Left forelimb (tissue), 1 donor: ENCODE measurements at regions not wholly inside any gene's neighbourhood (a gene's known extent, or its start where the extent isn't known, plus 50 kb on each side); places are given as distances from the start of the nearest gene placed in this dataset.

Experiments
- DNase-seq: peaks from one replicate; pipeline ENCODE4 v3.0.0-alpha.2; 2018; ENCODE audit warnings: low spot score

DNA sequence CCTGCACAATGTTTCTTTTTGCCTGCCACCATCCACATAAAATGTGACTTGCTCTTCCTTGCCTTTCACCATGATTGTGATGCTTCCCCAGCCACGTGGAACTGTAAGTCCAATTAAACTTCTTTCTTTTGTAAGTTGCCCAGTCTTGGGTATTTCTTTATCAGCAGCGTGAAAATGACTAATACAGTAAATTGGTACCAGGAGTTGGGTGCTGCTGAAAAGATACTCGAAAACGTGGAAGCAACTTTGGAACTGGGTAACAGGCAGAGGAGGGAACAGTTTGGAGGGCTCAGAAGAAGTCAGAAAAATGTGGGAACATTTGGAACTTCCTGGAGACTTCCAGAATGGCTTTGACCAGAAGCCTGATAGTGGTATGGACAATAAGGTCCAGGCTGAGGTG, 425.3 kb downstream of the GPATCH2 start:
- DNase-seq, result no peak

DNA sequence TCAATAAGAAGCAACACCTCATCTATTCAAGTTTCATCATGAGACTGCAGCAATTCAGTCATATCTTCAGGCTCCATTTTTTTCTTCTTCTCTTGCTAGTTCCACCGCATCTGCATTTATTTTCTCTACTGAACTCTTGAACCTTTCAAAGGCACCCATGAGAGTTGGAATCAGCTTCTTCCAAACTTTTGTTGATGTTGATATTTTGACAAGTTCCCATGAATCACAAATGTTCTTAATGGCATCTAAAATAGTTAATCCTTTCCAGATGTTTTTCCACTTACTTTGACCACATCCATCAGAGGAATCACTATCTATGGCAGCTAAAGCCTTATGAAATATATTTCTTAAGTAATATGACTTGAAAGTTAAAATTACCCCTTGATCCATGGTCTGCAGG, 434.3 kb downstream of the GPATCH2 start:
- no peak for DNase-seq

DNA sequence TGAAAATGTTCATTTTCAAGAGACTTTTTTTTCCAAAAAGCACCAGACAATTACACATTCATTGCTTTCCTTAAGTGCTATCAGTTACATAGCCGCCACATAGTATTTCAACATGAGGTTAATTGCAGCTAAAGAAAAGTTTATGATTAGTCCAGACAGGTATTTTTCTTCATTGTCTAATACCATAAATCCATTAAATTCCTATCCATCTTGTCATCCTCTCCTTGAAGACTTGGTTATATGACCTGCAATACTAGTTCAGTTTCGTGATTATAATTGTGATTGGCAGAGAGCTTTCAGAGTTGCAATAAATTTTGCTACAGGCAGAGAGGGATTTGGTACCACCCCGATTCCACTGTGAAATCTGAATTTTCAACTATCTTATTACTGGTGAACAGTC, 437.7 kb downstream of the GPATCH2 start:
- no peak for DNase-seq

DNA sequence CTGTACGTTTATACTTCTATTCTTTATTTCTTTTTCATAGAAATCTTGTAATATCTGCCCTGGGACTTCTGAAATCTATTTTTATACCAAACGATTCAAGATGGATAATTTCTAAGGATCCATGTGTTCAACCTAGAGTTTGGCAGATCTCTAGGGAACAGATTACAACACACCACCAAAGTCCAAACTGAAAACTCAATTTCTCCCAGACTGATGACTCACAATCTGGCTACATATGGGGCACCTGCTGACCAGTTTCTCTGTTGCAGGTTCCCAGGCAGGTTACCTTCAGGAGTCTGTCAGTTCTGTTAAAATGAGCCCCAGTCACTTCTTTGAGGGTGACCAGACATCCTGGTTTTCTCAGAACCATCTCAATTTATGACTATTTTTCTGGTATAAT, 439.4 kb downstream of the GPATCH2 start:
- no peak for DNase-seq

DNA sequence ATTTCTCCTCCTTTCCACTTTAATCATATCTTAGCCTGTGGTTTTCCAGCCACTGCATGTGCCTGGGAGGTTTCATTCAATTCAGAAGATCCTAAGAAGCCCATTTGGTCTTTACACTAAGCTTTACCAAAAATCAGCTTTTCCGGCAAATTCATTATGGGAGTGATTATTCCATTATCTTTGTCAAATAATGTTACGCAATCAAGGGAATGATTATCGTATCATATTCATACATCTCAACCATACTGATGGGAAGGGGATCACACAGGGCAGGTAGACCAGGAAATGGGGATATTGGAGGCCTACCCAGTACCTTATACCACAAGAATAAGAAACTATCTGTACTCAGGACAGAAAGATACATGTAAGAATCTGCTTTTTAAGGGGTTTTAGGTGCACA, 440.5 kb downstream of the GPATCH2 start:
- no peak for DNase-seq

DNA sequence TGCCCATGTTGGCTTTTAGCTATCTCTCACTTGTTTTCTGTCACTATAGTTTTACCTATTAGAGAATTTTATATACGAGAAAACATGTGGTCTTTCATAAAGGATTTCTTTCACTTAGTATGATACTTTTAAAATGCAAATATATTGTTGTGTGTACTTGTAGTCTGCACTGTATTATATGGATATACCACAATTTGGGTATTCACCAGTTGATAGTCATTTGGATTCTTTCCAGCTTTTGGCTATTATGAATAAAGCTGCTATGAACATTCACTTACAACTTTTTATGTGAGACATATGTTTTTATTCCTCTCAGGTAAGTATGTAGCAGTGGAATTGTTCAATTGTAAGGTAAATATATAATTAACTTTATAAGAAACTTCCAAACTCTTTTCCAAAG, 441.5 kb downstream of the GPATCH2 start:
- DNase-seq, result no peak

DNA sequence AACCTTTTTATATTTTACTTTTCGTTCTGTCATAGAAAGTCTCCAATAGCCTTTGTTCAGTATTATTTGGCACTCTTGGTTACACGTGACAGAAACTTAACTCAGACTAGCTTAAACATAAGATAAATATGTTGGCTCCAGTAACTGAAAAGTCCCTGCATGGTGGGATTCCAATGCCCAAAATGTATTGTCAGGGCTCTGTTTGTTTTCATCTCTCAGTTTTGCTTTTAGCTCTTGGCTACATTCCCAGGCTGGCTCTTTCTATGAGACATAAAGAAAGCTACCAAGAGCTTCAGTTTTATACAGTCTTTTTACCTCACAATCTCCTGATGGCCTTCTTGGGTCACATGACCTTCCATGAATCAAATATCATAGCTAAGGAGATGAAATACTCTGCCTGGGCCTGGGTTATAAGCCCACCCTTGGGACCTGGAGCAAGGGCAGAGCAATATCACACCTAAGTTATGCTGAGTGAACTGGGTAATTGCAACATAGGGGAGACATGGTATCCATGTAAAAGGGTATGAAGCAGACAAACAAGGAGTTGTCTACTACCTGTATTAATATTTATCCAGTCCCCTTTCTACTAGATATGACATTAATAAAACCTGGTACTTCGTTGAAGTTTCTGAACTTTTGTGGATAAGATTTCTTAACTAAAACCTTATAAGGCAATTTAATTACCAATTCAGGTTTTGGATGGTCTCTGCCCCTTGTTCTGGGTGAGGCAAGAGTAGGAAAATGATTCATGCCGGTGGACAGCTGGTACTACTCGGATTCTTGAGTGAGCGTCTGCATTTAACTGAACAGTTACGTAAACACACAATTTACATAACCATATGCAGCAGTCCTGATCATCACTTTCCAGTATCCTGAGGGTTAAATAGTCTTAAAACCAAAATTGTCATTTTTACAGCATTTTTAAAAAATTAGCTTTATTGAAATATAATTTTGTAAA, 442.3 kb downstream of the GPATCH2 start:
- no peak for DNase-seq

DNA sequence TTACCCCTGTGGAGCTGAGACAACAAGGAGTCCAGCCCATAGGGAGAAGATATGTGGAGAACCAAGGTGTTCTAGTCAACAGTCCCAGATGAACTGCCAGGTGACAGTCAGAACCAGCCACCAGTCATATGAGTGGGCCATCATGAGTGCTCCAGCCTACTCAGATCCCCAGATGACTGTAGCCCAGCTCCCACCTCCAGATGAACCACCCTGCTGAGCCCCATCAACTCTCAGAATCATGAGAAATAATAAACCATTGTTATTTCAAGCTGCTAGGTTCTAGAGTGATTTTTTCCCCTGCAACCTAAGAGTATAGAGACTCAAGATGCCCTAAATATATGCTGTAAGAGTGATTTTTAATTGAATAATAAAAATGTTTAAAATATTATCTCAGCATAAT, 444.2 kb downstream of the GPATCH2 start:
- no peak for DNase-seq

DNA sequence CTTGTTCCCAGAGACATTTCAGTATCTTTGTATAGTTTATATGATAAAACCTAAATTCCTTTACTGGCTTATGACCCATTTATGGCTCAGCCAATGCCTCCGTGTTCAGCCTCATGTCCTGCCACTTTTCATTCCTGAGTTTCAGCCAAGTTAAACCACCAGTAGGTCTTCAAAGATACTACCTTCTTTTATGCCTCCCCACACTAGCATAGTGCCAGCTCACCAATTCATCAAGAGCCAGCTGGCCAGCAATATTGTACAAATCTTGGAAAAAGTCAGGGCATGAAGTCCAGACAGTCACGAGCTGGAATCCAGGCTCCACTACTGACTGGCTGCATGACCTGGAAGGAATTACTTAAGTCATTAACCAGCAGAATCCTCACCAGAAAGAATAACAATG, 446.0 kb downstream of the GPATCH2 start:
- no peak for DNase-seq

DNA sequence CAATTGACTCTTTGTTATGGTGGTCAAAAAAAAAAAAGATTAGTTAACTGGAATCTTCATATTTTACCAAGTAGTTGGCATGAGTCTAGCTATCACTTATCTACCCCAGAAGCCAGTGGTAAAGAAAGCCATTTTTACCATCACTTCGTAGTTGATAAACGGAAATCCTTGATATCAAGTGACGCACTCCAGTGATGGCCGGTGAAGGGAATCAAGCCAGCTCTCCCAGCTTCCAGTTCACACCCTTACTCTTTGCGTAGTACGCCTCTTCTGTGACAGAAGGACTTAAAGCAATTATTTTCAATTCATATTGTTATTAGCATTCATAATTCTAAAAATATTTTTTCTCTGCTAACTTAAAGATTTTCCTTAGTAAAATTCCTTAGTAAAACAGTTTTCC, 447.9 kb downstream of the GPATCH2 start:
- no peak for DNase-seq

DNA sequence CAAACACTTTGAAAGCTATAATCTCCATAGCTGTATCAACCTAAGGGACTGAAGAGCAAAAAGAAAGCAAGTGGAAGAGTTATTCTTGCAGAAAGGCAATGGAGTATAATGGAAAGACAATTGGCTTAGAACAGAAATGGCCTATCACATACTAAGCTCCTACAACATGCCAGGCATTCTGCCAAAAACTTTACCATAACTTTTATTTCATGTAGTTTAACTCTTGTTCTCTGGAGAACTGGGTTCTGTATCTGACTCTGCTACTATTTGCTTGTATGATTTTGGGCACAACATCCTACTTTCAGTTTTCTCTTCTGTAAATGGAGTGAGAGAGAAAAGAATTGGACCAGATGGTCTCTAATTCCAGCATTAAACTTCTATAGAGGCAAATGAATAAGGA, 449.1 kb downstream of the GPATCH2 start:
- DNase-seq, result no peak

DNA sequence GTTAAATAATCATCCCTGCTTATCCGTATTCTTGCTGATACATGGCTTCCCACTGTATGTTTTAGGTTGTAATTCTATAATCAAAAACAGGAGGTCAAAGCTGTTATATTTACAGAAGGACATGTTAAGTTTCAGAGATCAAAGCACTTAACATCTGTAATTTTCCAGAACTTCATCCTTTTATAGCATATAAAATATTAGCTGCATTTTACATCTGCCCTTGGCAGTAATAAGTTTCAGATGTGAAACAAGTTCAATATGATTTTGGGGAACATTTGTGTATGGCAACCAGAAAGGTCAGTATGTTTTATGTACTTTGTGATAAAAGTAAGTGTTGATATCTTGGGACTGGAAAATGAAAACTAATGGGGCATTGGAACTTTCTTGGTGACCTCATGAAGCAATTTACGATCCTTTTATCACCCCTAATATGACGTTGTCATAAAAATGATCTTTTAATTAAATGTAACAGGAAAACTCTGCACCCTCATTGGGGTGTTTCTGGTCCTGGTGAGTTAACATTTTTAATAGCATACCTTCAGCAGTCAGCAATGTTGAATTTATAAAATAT, 449.6 kb downstream of the GPATCH2 start:
- no peak for DNase-seq

DNA sequence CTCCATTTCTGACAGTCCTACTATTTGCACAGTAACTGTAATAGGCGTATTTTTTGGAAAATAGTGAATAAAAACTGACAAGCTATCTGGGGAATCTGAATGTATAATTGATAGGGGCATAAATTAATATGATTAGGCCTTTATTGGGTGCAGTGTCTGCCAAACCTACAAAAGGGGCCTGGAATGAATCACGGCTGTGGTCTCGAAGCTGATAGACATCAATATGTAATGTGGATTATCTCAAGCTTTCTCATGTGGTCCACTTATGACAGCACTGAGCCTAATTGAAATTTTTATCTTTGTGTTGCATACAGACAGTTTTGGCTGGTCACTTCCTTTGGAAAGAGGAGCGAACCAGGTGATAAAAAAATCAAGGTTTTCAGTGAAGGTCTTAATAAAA, 450.4 kb downstream of the GPATCH2 start:
- DNase-seq, result no peak

DNA sequence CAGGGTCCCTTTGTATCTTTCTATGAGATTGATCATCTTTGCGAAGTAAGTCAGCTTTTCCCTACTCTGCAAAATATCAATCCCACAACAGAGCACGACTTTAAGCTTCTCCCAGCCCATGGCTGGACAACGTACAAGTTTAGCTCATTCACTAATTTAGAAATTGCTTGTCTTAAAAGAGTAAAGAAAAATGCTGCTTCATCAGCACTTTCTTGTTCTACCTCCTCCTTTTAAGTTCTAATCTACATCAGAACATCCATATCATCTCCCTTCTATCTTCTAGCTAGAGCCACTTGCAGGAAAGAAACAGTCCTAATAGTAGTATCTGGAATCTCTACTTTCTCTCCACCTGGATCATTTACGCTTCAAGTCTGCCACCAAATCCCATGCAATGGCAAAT, 441.2 kb upstream of the ESRRG start:
- DNase-seq, result no peak

DNA sequence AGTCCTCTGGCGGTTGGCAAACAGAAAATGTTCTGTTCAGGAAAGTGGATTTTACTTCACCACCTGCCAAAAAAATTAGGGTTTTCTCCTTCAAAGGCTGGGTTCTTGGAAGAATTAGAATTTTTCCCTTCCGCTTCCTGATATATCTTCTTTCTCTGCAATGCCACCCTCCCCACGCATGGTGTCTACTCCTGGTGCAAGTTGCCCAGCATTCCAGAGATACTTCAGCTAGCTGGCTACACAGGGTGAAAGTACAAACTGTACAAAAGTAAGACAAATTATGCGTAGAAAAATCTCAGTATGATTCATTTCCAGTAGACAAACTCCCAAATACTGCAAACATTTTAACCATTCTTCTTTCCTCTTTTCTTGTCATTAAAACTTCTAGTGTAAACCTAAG, 430.1 kb upstream of the ESRRG start:
- no peak for DNase-seq

DNA sequence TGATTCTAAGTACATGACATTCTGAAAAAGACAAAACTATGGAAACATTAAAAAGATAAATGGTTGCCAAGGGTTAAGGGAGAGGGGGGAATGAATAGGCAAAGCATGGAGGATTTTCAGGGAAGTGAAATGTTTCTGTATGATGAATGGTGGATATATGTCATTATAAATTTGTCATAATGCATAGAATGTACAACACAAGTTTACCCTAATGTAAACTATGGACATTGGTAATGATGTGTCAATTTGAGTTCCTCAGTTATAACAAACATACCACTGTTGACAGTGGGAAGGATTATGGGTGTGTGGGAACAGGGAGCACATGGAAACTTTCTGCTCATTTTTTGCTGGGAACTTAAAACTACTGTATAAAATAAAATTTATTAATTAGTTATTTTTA, 427.1 kb upstream of the ESRRG start:
- DNase-seq, result no peak

DNA sequence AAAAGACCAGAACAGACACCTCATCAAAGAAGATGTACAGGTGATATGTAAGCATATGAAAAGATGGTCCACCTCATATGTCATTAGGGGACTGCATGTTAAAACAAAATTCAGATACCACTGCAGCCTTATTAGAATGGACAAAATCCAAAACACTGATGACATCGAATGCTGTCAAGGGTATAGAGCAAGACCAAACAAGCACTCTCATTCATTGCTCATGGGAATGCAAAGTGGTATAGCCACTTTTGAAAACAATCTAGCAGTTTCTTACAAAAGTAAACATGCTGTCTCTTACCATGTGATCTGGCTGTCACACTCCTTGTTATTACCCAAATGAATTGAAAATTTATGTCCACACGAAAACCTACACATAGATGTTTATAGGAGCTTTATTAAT, 426.6 kb upstream of the ESRRG start:
- DNase-seq, result no peak

DNA sequence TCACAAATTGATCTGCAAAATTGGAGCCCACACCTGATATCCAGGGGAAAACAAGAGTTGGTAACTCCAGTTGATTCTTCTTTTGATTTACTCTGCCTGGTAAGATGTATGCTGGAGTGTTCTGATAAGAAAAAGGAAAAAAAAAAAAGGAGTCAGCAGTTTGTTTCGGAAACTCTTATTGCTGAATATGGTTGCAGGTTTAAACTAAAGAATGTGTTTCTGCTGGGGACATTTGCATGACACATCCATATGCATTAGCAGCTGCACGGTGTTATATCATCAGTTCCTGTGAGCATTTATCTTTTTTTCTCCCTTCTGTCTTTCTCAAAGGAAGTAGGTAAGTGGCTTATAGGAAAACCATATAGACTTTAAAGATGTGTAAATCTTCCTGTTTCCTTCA, 418.5 kb upstream of the ESRRG start:
- DNase-seq, result no peak

DNA sequence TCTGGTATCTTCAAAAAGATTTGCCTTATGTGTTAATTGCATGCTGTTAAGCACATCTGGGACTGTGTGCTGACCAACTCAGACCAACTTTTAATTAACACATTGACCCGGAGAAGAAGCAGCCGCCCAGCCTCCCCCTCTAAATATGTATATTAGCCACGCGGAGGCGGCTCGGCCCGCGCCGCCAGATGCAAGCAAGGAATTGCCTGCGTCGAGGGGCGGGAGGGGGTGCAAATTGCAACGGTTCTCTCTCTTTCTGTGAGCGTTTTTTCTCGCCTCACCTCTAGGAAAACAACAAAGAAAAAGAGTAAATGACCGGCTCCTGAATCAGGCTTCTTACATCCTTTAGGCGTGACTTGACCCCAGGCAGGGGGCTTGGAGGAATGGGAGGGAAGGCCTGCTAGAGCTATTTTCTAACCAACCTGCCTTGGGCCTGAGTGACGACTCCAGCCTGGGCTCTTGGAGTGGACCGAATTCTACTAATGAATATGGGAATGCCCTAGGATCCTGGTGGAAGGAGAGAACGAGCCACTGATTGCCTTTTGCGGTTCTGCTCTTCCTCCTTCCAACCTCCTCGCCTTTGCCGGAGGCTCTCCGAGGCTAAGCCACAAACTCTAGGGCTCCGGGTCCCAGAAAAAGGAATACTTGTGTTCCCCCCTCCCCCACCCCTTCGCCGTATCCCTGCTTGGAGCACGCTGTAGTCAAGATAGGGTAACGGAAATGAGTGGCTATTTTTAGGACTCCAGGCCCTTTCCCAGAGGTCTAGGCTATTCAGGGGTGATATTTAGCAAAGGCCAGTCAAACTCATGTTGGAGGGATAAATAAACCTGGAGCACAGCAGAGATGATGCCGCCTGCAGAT, 417.0 kb upstream of the ESRRG start:
- DNase-seq, result no peak

DNA sequence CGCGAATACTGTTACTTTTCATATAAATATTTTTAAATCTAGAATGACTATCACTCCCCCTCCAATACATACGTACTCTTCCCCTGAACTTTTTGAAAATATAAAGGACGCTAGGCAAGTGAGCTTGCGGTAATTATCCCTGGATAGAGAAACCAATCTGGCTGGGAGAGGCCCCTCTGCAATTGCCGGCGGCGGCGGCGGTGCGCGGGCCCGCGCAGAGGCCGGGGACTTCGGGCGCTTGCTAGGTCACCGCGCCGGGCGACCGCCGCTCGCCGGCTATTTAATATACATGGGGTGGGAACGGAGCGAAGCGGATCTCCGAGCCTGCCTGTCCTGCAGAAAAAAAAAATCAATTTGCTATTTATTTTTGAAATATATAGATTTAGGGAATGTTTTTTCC, 416.3 kb upstream of the ESRRG start:
- peak; percentile 66 for DNase-seq

DNA sequence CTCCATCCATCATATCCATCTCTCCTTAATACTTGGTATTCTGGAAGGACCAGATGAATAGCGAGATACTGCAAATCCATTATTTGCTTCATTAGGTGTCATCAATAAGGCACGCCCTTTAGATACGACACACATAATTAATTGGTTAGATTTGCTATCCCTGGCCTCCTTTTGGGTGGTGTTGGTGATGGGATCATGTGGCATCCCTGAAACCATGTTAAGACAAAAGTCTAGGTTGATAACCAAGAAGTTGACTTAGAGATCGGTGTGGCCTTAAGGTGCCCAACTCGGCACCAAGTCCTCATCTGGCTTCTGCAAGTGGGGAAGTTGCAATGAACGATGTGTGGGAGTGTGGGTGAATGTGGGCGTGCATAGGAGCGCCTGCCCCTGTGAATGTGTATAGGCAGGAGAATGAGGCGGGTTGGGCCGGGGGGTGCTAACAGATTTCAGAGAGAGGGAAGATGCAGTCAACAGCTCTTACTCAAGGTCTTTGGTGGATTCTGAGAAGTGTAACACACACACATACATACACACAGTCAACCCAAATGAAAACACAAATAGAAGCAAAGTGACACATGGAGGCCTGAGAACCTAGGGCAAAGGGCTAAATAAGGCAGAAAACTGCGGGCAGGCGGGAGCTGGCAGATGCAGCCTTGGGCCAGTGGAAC, 415.7 kb upstream of the ESRRG start:
- DNase-seq, result no peak

DNA sequence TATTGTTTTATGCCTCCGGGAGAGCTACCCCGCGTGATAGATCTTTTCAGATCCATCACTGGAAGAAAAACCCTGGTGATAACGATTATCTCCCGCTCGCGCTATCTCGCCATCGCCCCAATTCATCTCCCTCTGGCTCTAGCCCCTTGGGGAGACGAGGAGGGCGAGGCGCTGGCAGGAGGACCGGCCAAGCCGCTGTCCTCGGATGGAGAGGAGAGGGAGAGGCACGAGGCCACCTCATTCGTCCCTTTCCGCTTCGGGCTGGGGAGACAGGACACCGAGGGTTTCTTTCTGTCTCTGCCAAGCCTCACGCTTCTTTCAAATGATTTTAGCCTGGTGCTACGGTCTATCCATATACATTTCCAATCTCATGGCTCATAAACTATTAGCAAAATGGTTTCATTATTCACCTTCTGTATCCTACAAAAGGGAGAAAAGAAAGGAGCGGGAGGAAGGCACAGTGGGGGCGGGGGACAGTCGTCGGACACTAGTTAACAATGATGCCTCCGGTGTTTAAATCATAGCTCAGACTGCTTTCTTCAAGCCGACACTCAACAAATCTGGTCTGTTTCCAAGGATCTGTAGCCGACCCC, 415.0 kb upstream of the ESRRG start:
- no peak for DNase-seq
